ENCODE measurements at regions not wholly inside any gene's neighbourhood (a gene's known extent, or its start where the extent isn't known, plus 50 kb on each side); places are given as distances from the start of the nearest gene placed in this dataset.

- no peak overlapping the region for H3K4me3 ChIP-seq (ENCODE audit: low read depth, low read length)
- no peak for TF ChIP-seq CTCF (IDR thresholded peaks at IDR 0.05; ENCODE audit: control insufficient read depth, extremely low read depth, insufficient read depth)
- peak; percentile 1 for DNase-seq (ENCODE audit: low read depth)
Measured at GRCh38 chr6:102670735-102671134, 1277.2 kb downstream of the GRIK2 start.

GRCh38 chr6:102662851-102663250, 1269.3 kb downstream of the GRIK2 start:
- no peak overlapping the region for H3K4me3 ChIP-seq (ENCODE audit: low read depth, low read length)
- DNase-seq (ENCODE audit: low read depth), result no peak
- TF ChIP-seq CTCF (IDR thresholded peaks at IDR 0.05; ENCODE audit: control insufficient read depth, extremely low read depth, insufficient read depth), result no peak

- DNase-seq (ENCODE audit: low read depth), result no peak
- TF ChIP-seq CTCF (IDR thresholded peaks at IDR 0.05; ENCODE audit: control insufficient read depth, extremely low read depth, insufficient read depth), result no peak
- no peak overlapping the region for H3K4me3 ChIP-seq (ENCODE audit: low read depth, low read length)
Measured at GRCh38 chr6:102660303-102660702, 1266.8 kb downstream of the GRIK2 start.

GRCh38 chr6:102655823-102656222, 1262.3 kb downstream of the GRIK2 start:
- no peak for TF ChIP-seq CTCF (IDR thresholded peaks at IDR 0.05; ENCODE audit: control insufficient read depth, extremely low read depth, insufficient read depth)
- H3K4me3 ChIP-seq (ENCODE audit: low read depth, low read length), result no peak overlapping the region
- DNase-seq (ENCODE audit: low read depth), result no peak

- H3K4me3 ChIP-seq (ENCODE audit: low read depth, low read length), result no peak overlapping the region
- no peak for DNase-seq (ENCODE audit: low read depth)
- TF ChIP-seq CTCF (IDR thresholded peaks at IDR 0.05; ENCODE audit: control insufficient read depth, extremely low read depth, insufficient read depth), result no peak
Measured at GRCh38 chr6:102641426-102641825, 1247.9 kb downstream of the GRIK2 start.

- TF ChIP-seq CTCF (IDR thresholded peaks at IDR 0.05; ENCODE audit: control insufficient read depth, extremely low read depth, insufficient read depth), result no peak
Measured at GRCh38 chr6:102631921-102632320, 1238.4 kb downstream of the GRIK2 start.

GRCh38 chr6:102623201-102623600, 1229.7 kb downstream of the GRIK2 start:
- H3K4me3 ChIP-seq (ENCODE audit: low read depth, low read length), result no peak overlapping the region
- DNase-seq (ENCODE audit: low read depth), result no peak
- TF ChIP-seq CTCF (IDR thresholded peaks at IDR 0.05; ENCODE audit: control insufficient read depth, extremely low read depth, insufficient read depth), result no peak

More at GRCh38 chr6:102631921-102632320, 1238.4 kb downstream of the GRIK2 start:
- no peak overlapping the region for H3K4me3 ChIP-seq (ENCODE audit: low read depth, low read length)
- no peak for DNase-seq (ENCODE audit: low read depth)

All from LNCaP clone FGC (cell line).